ENCODE measurements at regions not wholly inside any gene's neighbourhood (a gene's known extent, or its start where the extent isn't known, plus 50 kb on each side); places are given as distances from the start of the nearest gene placed in this dataset.

DNA sequence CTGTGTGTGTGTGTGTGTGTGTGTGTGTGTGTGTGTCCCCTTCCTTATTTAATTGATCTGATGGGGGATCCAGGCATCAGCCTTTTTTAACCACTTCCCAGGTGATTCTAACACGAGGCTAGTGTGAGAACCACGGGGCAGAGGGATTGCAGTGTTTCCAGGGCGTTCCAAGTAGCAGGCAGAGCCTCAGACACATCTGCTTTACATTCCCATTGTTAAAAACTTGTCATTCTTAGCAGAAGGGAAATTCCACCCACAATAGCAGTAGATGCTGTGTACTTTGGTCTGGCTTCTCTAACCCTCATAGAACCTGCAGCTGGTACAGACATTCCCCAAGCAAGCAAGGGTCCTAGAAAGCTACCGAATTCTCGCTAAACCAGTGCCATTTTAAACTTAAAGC, 81.9 kb upstream of the SLC30A5 start:
- TF ChIP-seq, protein P1, sequence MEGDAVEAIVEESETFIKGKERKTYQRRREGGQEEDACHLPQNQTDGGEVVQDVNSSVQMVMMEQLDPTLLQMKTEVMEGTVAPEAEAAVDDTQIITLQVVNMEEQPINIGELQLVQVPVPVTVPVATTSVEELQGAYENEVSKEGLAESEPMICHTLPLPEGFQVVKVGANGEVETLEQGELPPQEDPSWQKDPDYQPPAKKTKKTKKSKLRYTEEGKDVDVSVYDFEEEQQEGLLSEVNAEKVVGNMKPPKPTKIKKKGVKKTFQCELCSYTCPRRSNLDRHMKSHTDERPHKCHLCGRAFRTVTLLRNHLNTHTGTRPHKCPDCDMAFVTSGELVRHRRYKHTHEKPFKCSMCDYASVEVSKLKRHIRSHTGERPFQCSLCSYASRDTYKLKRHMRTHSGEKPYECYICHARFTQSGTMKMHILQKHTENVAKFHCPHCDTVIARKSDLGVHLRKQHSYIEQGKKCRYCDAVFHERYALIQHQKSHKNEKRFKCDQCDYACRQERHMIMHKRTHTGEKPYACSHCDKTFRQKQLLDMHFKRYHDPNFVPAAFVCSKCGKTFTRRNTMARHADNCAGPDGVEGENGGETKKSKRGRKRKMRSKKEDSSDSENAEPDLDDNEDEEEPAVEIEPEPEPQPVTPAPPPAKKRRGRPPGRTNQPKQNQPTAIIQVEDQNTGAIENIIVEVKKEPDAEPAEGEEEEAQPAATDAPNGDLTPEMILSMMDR (IDR thresholded peaks at IDR 0.05): no peak
- TF ChIP-seq EP300 (IDR thresholded peaks at IDR 0.05; ENCODE audit: low read depth): no peak

Measured in transverse colon (tissue), 3 donors.